ENCODE measurements at regions not wholly inside any gene's neighbourhood (a gene's known extent, or its start where the extent isn't known, plus 50 kb on each side); places are given as distances from the start of the nearest gene placed in this dataset.

GRCh38 chr5:73291873-73292272 lies 118.9 kb downstream of the TMEM174 start:
- DNase-seq (ENCODE audit: low read depth): no peak

DNA sequence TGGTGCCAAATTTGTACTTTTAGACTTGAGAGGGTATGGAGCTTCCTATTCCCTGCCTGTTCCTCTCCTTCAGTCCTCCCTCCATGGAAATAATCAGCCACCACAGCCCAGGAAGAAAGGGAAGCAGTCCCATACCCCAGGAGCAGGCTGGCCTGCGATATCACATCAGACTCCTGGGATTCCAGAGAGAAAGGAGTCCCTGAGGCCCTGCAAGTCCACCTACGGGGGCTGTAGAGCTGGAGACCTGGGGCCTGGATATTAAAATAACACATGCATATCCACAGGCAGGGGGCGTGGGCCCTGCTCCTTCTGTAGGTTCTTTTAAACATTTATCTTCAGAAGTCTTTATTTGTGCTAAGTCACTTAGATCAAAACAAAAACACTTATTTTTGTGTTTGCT lies 117.2 kb downstream of the TMEM174 start:
- DNase-seq (ENCODE audit: low read depth): no peak

GRCh38 chr5:73288803-73289720 lies 116.1 kb downstream of the TMEM174 start:
- no peak for DNase-seq (ENCODE audit: low read depth)

GRCh38 chr5:73286896-73287295 lies 113.9 kb downstream of the TMEM174 start:
- DNase-seq (ENCODE audit: low read depth): no peak

- DNase-seq (ENCODE audit: low read depth): no peak
These were observed 112.0 kb downstream of the TMEM174 start for GRCh38 chr5:73284985-73285384.

- no peak for DNase-seq (ENCODE audit: low read depth)
These were observed 111.3 kb downstream of the TMEM174 start for GRCh38 chr5:73284220-73284795.

DNA sequence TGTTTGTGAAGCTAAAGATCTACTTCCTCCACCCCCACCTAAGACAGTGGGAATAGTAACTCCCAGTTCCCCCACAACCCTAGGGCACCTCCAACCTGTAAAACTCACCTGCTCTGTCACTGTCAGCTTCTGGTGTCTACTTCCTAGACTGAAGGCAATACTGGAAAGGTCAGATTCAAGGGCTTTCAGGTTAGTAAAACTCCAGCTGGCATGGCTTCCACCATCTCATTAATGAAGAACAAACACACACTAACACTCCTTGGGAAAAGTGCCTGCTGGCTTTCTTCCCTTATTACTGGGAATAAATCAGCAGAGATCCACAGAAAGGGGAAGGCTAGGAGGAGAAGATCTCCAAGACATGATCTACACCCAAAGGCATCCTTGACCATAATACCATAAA lies 109.9 kb downstream of the TMEM174 start:
- DNase-seq (ENCODE audit: low read depth): no peak

- no peak for DNase-seq (ENCODE audit: low read depth)
These were observed 109.4 kb downstream of the TMEM174 start for GRCh38 chr5:73282383-73282782.

DNA sequence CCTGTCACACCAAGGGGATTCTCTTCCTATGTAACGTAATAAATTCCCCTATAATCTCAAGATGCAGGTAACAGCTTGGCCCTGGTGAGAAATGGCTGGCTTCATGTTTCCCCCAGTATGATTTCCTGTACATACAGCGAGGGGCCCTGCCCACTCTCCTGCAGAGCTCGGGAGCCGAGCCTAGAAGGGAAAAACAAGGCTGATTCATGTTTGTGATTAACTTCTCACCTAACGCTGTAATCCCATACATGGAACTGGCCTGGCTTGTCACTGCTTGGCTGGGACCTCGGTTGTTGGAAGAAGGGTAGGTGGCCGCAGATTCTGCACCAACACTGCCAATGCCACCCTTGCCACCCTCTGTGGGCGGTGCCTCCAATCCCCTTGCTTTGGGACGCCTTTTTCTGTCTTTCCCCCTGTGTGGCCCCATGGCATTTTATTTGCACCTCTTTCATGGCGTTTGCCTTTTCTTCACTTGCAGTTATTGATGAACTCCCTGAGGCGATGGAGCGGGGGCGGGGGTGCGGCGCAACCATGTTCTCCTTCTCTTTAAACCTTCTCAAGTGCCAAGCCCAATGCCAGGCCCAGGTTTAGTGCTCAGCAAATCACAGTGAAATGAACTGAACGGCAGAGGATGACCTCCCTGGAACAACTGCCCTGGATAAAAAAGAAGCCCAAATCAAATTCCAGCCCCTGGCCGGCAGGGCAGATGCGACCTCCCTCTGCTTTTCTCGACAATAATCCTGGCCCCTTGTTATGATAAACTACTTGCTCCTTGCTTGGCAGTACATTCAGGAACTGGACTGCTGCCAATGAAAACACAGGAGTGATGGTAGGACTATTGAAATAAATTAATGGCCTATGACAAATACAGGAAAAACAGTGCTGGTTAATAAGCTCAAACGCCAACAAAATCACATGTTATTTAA lies 108.1 kb downstream of the TMEM174 start:
- DNase-seq (ENCODE audit: low read depth): peak; percentile 98

DNA sequence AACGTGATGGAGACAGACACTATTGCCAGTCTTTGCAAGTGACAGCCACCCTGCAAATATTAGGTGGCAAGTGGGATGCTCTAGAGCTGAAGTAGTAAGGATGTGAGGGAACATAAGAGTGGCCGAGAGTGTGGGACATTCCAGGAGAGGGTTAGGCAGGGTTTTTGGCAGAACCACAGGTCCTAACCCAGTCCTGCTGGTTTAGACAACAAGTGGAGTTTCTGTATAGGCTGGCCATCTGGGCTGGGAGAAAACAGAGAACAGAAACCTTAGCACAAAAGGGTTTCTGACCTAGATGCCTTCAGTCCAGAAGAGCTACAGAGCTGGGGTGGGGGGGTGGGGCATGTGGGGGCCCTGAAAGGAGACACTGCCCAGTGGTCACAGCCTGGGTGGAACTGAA lies 107.4 kb downstream of the TMEM174 start:
- no peak for DNase-seq (ENCODE audit: low read depth)

DNA sequence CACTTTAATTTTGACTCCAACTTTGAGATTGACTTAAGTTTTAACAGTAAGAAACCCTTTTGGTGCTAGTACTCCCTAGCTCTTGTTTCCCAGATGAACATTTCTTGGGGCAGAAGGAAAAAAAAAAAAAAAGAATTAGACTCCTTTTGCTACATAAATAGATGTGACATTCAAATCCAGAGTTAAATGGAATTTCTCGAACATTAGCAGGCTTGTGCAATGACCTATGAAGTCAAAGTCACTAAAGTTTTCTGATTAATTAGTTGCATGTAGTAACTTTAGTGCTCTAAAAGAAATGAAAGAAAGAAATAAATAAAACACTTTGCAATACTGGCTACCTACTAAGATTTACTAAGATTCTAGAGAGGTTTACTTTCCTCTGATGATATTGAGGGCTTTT lies 106.8 kb downstream of the TMEM174 start:
- DNase-seq (ENCODE audit: low read depth): peak; percentile 74

- peak; percentile 51 for DNase-seq (ENCODE audit: low read depth)
These were observed 105.7 kb downstream of the TMEM174 start for GRCh38 chr5:73278693-73279092.

GRCh38 chr5:73274881-73275663 lies 102.1 kb downstream of the TMEM174 start:
- peak; percentile 49 for DNase-seq (ENCODE audit: low read depth)

GRCh38 chr5:73274121-73274520 lies 101.1 kb downstream of the TMEM174 start:
- DNase-seq (ENCODE audit: low read depth): no peak

DNA sequence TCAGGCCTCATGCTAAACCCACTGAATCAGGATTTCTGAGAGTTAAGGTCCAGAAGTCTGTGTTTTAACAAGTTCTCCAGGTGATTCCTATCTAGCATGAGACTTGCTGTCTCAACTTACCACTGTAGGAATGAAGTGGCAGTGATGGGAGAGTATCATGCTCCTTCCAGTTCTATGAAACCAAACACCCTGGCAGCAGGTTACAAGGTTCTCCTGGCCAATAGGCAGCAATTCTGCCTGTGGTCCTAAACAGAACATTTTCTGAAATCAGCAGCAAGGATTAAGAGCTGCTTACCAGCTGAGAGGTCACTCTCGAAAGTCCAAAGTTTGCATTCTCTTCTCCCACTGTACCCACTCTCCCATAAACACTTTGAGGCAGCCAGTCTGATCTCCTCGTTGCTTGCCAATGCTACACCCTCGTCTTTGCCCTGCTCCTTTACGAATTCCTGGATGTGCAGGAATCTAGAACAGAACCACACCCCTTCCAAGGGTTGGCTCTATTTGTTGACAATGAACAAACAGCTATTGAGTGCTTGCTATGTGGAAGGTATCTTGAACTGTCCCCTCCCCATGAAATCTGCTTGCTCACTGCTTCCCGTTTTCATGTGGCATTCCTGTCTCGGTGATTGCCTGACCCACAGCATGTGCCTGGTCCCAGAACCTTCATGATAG lies 100.5 kb downstream of the TMEM174 start:
- peak; percentile 61 for DNase-seq (ENCODE audit: low read depth)

GRCh38 chr5:73272351-73272750 lies 99.4 kb downstream of the TMEM174 start:
- peak; percentile 64 for DNase-seq (ENCODE audit: low read depth)

DNA sequence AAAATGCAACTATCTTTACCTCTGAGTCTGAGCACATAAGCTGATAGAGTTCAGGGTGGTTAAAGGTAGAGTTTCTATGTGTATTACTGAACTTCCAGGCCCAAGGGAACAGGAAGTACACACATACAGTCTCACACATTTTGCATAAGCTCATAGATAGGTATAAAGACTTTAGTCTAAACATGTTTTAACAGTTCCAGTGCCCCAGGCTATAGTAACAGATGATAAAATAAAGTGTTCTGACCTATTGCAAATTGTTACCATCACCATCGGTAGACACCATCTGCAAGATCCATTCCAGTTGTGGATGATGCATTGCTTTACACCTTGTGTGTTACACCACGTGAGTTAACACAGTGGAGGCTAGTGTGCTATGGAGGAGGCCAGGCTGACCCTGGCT lies 95.8 kb downstream of the TMEM174 start:
- DNase-seq (ENCODE audit: low read depth): no peak

GRCh38 chr5:73267766-73268435 lies 94.9 kb downstream of the TMEM174 start:
- DNase-seq (ENCODE audit: low read depth): no peak

- DNase-seq (ENCODE audit: low read depth): no peak
These were observed 94.2 kb downstream of the TMEM174 start for GRCh38 chr5:73266925-73267765.

Data from renal cortical epithelial cell (primary cell).